ENCODE measurements at regions not wholly inside any gene's neighbourhood (a gene's known extent, or its start where the extent isn't known, plus 50 kb on each side); places are given as distances from the start of the nearest gene placed in this dataset.

- peak; percentile 97 for TF ChIP-seq TCF12 (IDR thresholded peaks at IDR 0.05)
- peak; percentile 85; the same call in 1 of the 2 replicates for TF ChIP-seq MEF2A (IDR thresholded peaks at IDR 0.05; ENCODE audit: borderline replicate concordance, low read depth)
- TF ChIP-seq POLR2AphosphoS5 (IDR thresholded peaks at IDR 0.05; ENCODE audit: low read depth, low read length), result peak; percentile 80; the same call in 1 of the 2 replicates
Observed at GRCh38 chr1:221439747-221440501, 302.0 kb downstream of the DUSP10 start (continued).

GRCh38 chr1:221440658-221441057 is 301.2 kb downstream of the DUSP10 start:
- Histone ChIP-seq H3K4me3 (ENCODE audit: low read depth in 2 of 2, low read length in 1 of 2) (peak overlapping the region; percentile 10 to 39; a peak in 3 of 4 replicates), H3K4me2 (peak overlapping the region; percentile 50; the same call in 1 of the 2 replicates), H3K79me2 (ENCODE audit: insufficient read depth) (no peaks in the 10 kb centered on the region), H3K4me1 (ENCODE audit: control insufficient read depth in 1 of 2, insufficient read depth in 2 of 2, low read depth in 1 of 2, low read length in 1 of 2) (peaks cover 20 to 25% of the 10 kb centered on the region in 2 experiments; a peak in 3 of 4 replicates), H3K36me3 (replicated peaks in 1 of 2; ENCODE audit: control insufficient read depth in 1 of 2, insufficient read depth in 2 of 2, low read length in 1 of 2) (no peaks in the 10 kb centered on the region), H3K9ac (peak overlapping the region; percentile 71), H3K27me3 (ENCODE audit: insufficient read depth) (no peaks in the 10 kb centered on the region), H4K20me1 (ENCODE audit: insufficient read depth) (no peaks in the 10 kb centered on the region), H3K9me2 (no peaks in the 10 kb centered on the region), H2AFZ (ENCODE audit: low read depth) (peak overlapping the region; percentile 42; the same call in 1 of the 2 replicates), H3K9me3 (no peaks in the 10 kb centered on the region), H3K27ac (ENCODE audit: low read depth in 2 of 2, low read length in 1 of 2) (peak overlapping the region; percentile 97), H3F3A (replicated peaks; ENCODE audit: insufficient read depth) (peaks cover 38% of the 10 kb centered on the region)
- 54% methylated on average over 5 of the region's 5 CpGs for WGBS (ENCODE audit: low lambda C conversion rate)
- ChIA-PET CTCF (interaction anchor here (1.0 to 2.4 kb wide), 3 partner anchors 176 to 1194 kb away, joined by 3 to 23 read pairs (median 3); no protein-coding TSS in a partner anchor), POLR2A (no interaction called here)
- DNase-seq, result no peak
- TF ChIP-seq TEAD4 (IDR thresholded peaks at IDR 0.05; ENCODE audit: borderline replicate concordance, insufficient read depth), result no peak
- TF ChIP-seq CTCF (IDR thresholded peaks at IDR 0.05), result 0 out of 2 replicates have a peak, but pooled peaks have one; percentile 27
- TF ChIP-seq YY1 (IDR thresholded peaks at IDR 0.05; ENCODE audit: low read depth), result no peak
- peak; percentile 59 for TF ChIP-seq TCF12 (IDR thresholded peaks at IDR 0.05)
- TF ChIP-seq USF2 (IDR thresholded peaks at IDR 0.05; ENCODE audit: borderline replicate concordance, low read depth, low read length), result no peak
- TF ChIP-seq SIN3A (IDR thresholded peaks at IDR 0.05; ENCODE audit: borderline replicate concordance, low read depth, low read length), result no peak
- no peak for TF ChIP-seq RXRA (IDR thresholded peaks at IDR 0.05; ENCODE audit: borderline replicate concordance, low read depth)
- TF ChIP-seq PBX3 (IDR thresholded peaks at IDR 0.05), result 0 out of 2 replicates have a peak, but pooled peaks have one; percentile 6
- no peak for TF ChIP-seq SMC3 (IDR thresholded peaks at IDR 0.05; ENCODE audit: low read depth, low read length)
- no peak for TF ChIP-seq FOSL2 (IDR thresholded peaks at IDR 0.05; ENCODE audit: borderline replicate concordance, low read depth)
- no peak for TF ChIP-seq GABPA (IDR thresholded peaks at IDR 0.05; ENCODE audit: low read depth)
- peak; percentile 42; the same call in 1 of the 2 replicates for TF ChIP-seq NFIC (IDR thresholded peaks at IDR 0.05; ENCODE audit: borderline replicate concordance)
- TF ChIP-seq RAD21 (IDR thresholded peaks at IDR 0.05; ENCODE audit: low read length), result no peak
- TF ChIP-seq FOXM1 (IDR thresholded peaks at IDR 0.05; ENCODE audit: low read depth), result no peak
- no peak for TF ChIP-seq IRF3 (IDR thresholded peaks at IDR 0.05; ENCODE audit: low read depth, low read length)
- no peak for TF ChIP-seq RFX5 (IDR thresholded peaks at IDR 0.05; ENCODE audit: low read length)
- no peak for TF ChIP-seq MXI1 (IDR thresholded peaks at IDR 0.05; ENCODE audit: low read depth, low read length)
- no peak for TF ChIP-seq EP300 (IDR thresholded peaks at IDR 0.05; ENCODE audit: borderline replicate concordance in 1 of 2, low read depth in 1 of 2, low read length in 1 of 2)
